Left cardiac atrium (tissue), 4 donors: ENCODE measurements at regions not wholly inside any gene's neighbourhood (a gene's known extent, or its start where the extent isn't known, plus 50 kb on each side); places are given as distances from the start of the nearest gene placed in this dataset.

Source experiments
- ATAC-seq, 2 donors: fragments of 200-7000 bp; cut with Tn5 transposase; one replicate each; pipeline ENCODE4 v1.9.1; 2020; ENCODE audit warnings: mild to moderate bottlenecking in 2 of 2, moderate library complexity in 2 of 2
- DNase-seq: peaks from one replicate; pipeline ENCODE4 v3.0.0-alpha.2; 2020
- intact Hi-C, 2 donors: fragments of 100-400 bp; cut with DNase I; formaldehyde crosslinking; loops; one replicate each; pipeline versions ENCODE4 v1.14.1 to v1.15.1; 2022 to 2023
- donor health status: DM: no; HTN: yes; CAD: no.
- donor health status: DM: no; HTN: yes; CAD: no; lungs with severe emphysema.
- donor health status: DM: yes; HTN: yes; CAD: no.
- donor health status: Dilated cardiomyopathy.

DNA sequence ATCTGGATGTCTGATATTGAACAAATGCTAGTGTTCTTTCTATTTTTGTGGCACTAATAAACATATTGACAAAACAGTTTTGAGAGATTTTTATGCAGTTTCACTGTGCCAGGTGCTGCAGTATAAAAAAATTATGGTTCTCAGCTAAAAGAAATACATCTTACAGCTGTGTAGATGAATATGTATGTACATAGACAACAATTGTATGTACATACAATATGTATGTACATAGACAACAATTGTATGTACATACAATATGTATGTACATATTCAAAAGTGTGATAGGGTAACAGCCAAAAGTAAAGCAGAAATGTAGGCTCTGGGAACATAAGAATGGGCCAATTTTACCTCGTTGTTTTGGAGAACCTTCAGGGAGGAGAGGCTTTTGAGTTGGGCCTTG, 390.0 kb upstream of the RPS6KA3 start:
- intact Hi-C loops: no loop called here
- ATAC-seq: no peak
- no peak for DNase-seq

GRCh38 chrX:20654596-20655106, 387.9 kb upstream of the RPS6KA3 start:
- ATAC-seq: no peak
- intact Hi-C loops: no loop called here
- no peak for DNase-seq

DNA sequence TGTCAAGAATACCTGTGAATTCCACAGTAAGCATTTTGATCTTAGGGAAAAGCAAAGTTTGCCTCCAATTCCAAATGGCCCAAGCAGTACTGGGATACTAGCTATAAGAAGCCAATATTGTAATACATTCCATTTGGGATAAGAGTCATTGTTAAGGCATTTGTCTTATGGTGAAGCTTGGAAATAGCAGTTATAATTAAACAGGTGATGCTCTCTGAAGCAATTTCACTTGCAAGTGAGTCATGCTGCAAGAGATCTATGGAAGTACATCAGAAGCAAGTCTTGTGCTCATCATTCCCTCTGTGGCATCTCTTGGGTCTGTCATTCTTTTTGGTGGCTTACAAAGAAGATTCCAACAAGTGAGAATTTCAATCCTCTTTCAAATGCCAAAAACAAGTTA, 386.4 kb upstream of the RPS6KA3 start:
- no peak for ATAC-seq
- no peak for DNase-seq
- intact Hi-C loops: no loop called here

GRCh38 chrX:20641954-20642353, 375.2 kb upstream of the RPS6KA3 start:
- intact Hi-C loops: no loop called here
- no peak for ATAC-seq
- no peak for DNase-seq

DNA sequence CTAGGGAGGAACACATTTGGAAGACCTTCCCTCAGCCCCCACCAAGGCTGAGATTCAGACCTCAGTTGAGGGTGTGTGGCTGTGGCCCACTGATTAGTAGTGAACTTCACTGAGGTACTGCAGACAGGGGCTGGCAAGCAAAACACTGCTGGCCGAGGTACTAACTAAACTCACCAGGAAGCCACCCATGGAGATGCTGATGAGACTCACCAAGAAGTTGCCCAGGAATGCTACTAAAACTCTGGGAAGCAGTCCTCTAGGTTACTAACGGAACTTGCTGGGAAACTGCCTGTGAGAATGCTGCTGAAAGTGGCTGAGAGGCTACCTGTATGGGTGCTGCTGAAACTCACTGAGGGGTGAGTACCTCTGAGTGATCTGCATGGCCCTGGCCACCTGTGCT, 372.4 kb upstream of the RPS6KA3 start:
- no peak for ATAC-seq

GRCh38 chrX:20637351-20637750, 370.6 kb upstream of the RPS6KA3 start:
- DNase-seq: no peak
- intact Hi-C loops: no loop called here
- no peak for ATAC-seq

More for the DNA sequence above, 372.4 kb upstream of the RPS6KA3 start:
- no peak for DNase-seq
- intact Hi-C loops: no loop called here

DNA sequence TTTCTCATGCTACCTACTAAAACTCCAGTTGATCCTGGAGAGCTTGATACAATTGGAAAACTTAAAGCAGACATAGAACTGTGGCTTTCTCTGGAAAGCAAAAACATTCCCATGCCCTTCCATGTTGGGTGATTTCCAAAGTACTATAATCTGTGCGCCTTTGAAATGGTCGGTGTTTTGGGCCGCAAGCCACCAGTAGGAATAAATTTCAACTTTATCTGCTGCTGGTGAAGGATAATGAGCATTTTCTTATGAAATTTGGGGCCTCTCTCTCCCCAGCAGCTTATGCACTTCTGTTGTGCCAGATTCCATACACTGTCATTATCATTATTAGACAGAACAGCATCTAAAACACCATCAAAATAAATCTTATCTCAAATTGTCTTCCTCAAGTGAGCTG, 366.7 kb upstream of the RPS6KA3 start:
- DNase-seq: no peak
- intact Hi-C loops: no loop called here
- ATAC-seq: no peak

DNA sequence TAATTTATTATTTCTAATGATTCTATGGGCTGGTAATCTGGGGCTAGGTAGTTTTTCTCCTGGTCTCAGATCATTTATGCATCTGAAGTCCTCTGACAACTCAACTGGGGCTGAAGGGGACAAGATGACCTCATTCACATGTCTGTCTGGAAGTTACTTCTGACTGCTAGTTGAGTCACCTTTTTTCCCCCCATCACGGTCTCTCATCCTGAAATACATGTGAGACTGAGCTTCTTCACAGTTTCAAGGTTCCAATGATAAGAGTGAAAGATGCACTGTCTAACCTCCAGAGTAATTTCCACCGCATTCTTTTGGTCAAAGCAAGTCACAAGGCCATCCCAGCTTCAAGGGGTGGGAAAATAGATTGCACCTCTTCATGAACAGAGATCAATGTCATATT, 356.7 kb upstream of the RPS6KA3 start:
- DNase-seq (no peak), ATAC-seq (no peak)
- intact Hi-C loops: no loop called here

DNA sequence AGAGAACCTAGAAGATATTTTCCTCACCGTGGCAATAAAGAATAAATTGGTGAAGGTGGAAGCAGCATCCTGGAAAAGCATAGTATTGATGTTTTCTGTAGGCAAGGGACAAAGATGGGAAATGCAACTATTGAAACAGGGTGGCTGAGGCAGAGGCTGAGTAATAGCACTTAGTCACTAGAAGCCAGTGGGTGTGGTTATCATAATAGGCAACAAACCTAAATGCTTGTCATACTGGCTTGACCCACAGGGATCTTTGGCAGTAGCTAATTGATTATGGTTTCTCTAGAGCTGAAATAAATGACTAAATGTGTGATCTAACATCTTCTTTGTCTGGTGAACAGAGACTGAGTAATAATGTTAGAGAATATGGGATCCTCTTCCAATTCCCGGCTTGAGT, 353.6 kb upstream of the RPS6KA3 start:
- intact Hi-C loops: no loop called here
- DNase-seq (no peak), ATAC-seq (no peak)

DNA sequence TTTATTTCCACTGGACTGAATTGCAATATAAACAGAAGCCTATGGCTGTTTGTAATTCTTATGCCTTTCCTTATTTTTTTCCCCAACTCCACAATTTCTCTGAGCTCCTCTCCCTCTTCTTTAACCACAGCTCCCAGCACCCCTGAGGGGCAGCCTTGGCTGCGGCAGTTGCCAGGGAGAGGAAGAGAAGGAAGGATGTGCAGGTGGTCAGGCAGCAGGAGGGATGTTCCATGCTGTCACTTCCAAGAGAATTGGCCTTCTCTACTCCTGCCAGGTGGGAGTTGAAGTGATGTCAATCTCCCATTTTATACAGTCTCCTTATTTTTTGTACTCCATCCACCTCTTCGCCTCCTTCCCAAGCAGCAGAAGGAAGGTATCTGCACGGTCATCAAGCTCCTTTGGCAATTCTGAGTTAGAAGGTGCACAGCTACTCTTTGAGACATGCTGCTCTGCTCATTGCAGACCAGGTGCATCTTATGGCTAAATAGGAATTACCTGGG, 343.3 kb upstream of the RPS6KA3 start:
- ATAC-seq: no peak
- intact Hi-C loops: no loop called here
- no peak for DNase-seq

- ATAC-seq: no peak
- no peak for DNase-seq
- intact Hi-C loops: no loop called here
These were observed 340.1 kb upstream of the RPS6KA3 start for GRCh38 chrX:20606831-20607230.

DNA sequence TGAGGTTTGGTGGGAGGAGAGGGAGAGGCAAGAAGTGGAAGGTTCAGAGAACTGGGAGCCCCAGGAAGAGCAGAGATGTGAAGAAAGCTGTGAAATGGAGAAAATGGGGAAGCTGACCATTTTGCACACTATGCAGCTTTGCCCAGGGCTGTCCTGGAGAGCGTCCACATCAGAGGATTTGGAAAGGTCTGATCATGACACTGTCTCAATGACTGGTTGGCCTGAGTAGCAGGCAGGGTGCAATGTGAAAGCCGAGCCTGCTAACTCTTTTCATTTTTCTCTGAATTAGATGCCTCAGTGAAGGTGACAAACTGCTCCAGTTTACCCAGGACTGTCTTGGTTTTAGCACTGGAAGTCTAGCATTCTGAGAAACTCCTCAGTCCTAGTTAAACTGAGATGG, 330.1 kb upstream of the RPS6KA3 start:
- DNase-seq: no peak
- ATAC-seq: no peak
- intact Hi-C loops: no loop called here

GRCh38 chrX:20595928-20596575, 329.3 kb upstream of the RPS6KA3 start:
- intact Hi-C loops: no loop called here
- peak in 1 of 2 donors; percentile 61 for ATAC-seq
- no peak for DNase-seq

GRCh38 chrX:20594985-20595384, 328.3 kb upstream of the RPS6KA3 start:
- no peak for ATAC-seq
- intact Hi-C loops: no loop called here
- no peak for DNase-seq

GRCh38 chrX:20593836-20594235, 327.1 kb upstream of the RPS6KA3 start:
- DNase-seq (no peak), ATAC-seq (no peak)
- intact Hi-C loops: no loop called here

GRCh38 chrX:20593402-20593801, 326.7 kb upstream of the RPS6KA3 start:
- ATAC-seq (no peak), DNase-seq (no peak)
- intact Hi-C loops: no loop called here

GRCh38 chrX:20591246-20591645, 324.5 kb upstream of the RPS6KA3 start:
- no peak for ATAC-seq
- intact Hi-C loops: no loop called here
- no peak for DNase-seq

- no peak for ATAC-seq
- intact Hi-C loops: no loop called here
These were observed 319.1 kb upstream of the RPS6KA3 start for GRCh38 chrX:20585782-20586181.

DNA sequence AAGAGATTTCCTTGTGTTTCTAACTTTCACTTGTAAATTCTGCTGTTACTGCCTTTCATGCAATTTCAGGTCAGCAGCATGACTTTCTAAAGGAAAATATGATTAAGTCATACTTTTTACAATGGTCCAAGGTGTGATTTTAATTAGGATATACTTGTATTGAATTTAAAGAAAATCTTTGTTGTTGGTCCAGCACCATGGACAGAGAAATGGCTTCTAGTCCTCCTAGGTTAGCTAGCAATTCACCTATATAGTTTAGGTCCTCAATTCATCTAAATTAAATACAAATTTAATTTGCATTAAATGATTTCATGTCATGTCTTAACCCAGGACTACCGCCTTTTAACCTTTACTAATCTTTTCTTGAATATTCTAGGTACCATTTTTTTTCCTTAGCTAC, 304.9 kb upstream of the RPS6KA3 start:
- DNase-seq (no peak), ATAC-seq (no peak)
- intact Hi-C loops: no loop called here

More at GRCh38 chrX:20585782-20586181, 319.1 kb upstream of the RPS6KA3 start:
- no peak for DNase-seq

DNA sequence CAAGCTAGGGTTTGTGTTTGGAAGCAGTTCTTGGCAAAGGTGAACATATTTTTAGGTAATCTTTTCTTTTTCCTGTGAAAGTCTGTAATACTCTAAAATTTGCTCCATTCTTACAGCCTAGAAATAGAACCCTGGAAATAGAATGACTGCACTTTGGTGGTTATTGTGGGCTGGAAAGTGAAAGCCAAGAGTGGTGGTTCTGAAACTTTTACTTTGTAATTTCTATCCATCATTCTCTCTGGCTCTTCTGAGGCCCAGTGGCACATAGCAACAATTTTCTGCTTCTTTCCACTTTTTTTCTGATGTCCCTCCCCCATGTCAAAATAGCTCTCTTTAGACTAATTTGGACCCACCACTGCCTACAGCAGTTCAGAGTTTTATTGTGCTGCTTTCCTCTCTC, 300.4 kb upstream of the RPS6KA3 start:
- no peak for DNase-seq
- intact Hi-C loops: no loop called here
- no peak for ATAC-seq

GRCh38 chrX:20547611-20548051, 280.9 kb upstream of the RPS6KA3 start:
- DNase-seq: no peak

More at GRCh38 chrX:20547611-20548051, 280.9 kb upstream of the RPS6KA3 start:
- ATAC-seq: peak; percentile 30 to 79
- intact Hi-C loops: no loop called here
